Lower leg skin (tissue), 4 donors: ENCODE measurements at regions not wholly inside any gene's neighbourhood (a gene's known extent, or its start where the extent isn't known, plus 50 kb on each side); places are given as distances from the start of the nearest gene placed in this dataset.

ENCODE experiments used
- DNase-seq, 2 donors: peaks; one replicate each; pipeline ENCODE4 v3.0.0-alpha.2; 2019; ENCODE audit warnings: low spot score in 2 of 2
- H3K4me3 ChIP-seq: fragments of 200-600 bp; sonication (generic); 2 replicates; pipeline ENCODE4 v1.5.1; 2017; ENCODE audit warnings: mild to moderate bottlenecking, low read depth; ENCODE audit not compliant: poor library complexity, severe bottlenecking
- CTCF ChIP-seq, 3 donors: fragments of 450-650 bp; IDR thresholded peaks; one replicate each; pipeline ENCODE4 v1.5.1; 2016; ENCODE audit warnings: antibody characterized with exemption in 3 of 3, mild to moderate bottlenecking in 3 of 3, moderate library complexity in 2 of 3
- POLR2A ChIP-seq, 2 donors: fragments of 450-650 bp; IDR thresholded peaks; one replicate each; pipeline ENCODE4 v1.6.1; 2016 to 2017; ENCODE audit warnings: antibody characterized with exemption in 2 of 2, mild to moderate bottlenecking in 1 of 2, moderate library complexity in 1 of 2
- WGBS, 2 donors: methylation state at CpG; one replicate each; pipeline ENCODE4 v1.1.5; 2018; 5-methylcytosine and 5-hydroxymethylcytosine counted together
- intact Hi-C: fragments of 100-400 bp; cut with DNase I; formaldehyde crosslinking; loops from one replicate; pipeline ENCODE4 v1.15.0; 2023; ENCODE audit warnings: low total_unique reads

- H3K4me3 ChIP-seq: no peak overlapping the region
- no peak for TF ChIP-seq POLR2A (IDR thresholded peaks at IDR 0.05)
- no peak for TF ChIP-seq CTCF (IDR thresholded peaks at IDR 0.05)
- intact Hi-C loops: no loop called here
- 91 to 94% methylated on average over 3 of the region's 3 CpGs for WGBS, 2 donors
- DNase-seq: no peak
Observed at GRCh38 chr10:6847561-6847960, 267.5 kb upstream of the PRKCQ start.

- TF ChIP-seq POLR2A (IDR thresholded peaks at IDR 0.05) (no peak), CTCF (IDR thresholded peaks at IDR 0.05) (no peak)
- WGBS, 2 donors: 82% methylated on average over 4 of the region's 4 CpGs
- DNase-seq: no peak
- H3K4me3 ChIP-seq: no peak overlapping the region
- intact Hi-C loops: no loop called here
Observed at GRCh38 chr10:6843894-6844650, 264.0 kb upstream of the PRKCQ start.

- no peak for TF ChIP-seq POLR2A (IDR thresholded peaks at IDR 0.05)
- TF ChIP-seq CTCF (IDR thresholded peaks at IDR 0.05): no peak
- intact Hi-C loops: no loop called here
- 88 to 92% methylated on average over 4 of the region's 4 CpGs for WGBS, 2 donors
- no peak for DNase-seq
- H3K4me3 ChIP-seq: no peak overlapping the region
Observed at GRCh38 chr10:6843481-6843881, 263.4 kb upstream of the PRKCQ start.

- no peak for DNase-seq
- H3K4me3 ChIP-seq: no peak overlapping the region
- intact Hi-C loops: no loop called here
- TF ChIP-seq CTCF (IDR thresholded peaks at IDR 0.05) (no peak), POLR2A (IDR thresholded peaks at IDR 0.05) (no peak)
- 52 to 56% methylated on average over 1 of the region's 1 CpG for WGBS, 2 donors
Observed at GRCh38 chr10:6842722-6843121, 262.6 kb upstream of the PRKCQ start.

- H3K4me3 ChIP-seq: no peak overlapping the region
- 57 to 82% methylated on average over 2 of the region's 2 CpGs for WGBS, 2 donors
- intact Hi-C loops: no loop called here
- no peak for TF ChIP-seq POLR2A (IDR thresholded peaks at IDR 0.05)
- no peak for TF ChIP-seq CTCF (IDR thresholded peaks at IDR 0.05)
- no peak for DNase-seq
Observed at GRCh38 chr10:6841761-6842160, 261.7 kb upstream of the PRKCQ start.

GRCh38 chr10:6840766-6841165 lies 260.7 kb upstream of the PRKCQ start:
- no peak for DNase-seq
- intact Hi-C loops: no loop called here
- H3K4me3 ChIP-seq: no peak overlapping the region
- WGBS, 2 donors: 8 to 9% methylated on average over 2 of the region's 2 CpGs
- TF ChIP-seq POLR2A (IDR thresholded peaks at IDR 0.05) (no peak), CTCF (IDR thresholded peaks at IDR 0.05) (no peak)
